HG02610 (cell line): ENCODE measurements at regions not wholly inside any gene's neighbourhood (a gene's known extent, or its start where the extent isn't known, plus 50 kb on each side); places are given as distances from the start of the nearest gene placed in this dataset.

Experiments used
- ATAC-seq: cut with Tn5 transposase; IDR thresholded peaks from one replicate; pipeline ENCODE4 v1.9.1; 2021; ENCODE audit warnings: mild to moderate bottlenecking, moderate library complexity; ENCODE audit not compliant: unreplicated experiment

GRCh38 chr1:65670518-65670917 is 122.2 kb upstream of the PDE4B start:
- no peak for ATAC-seq

- ATAC-seq = no peak
These were observed 118.2 kb upstream of the PDE4B start for GRCh38 chr1:65674522-65674921.

GRCh38 chr1:65679773-65680172 is 112.9 kb upstream of the PDE4B start:
- ATAC-seq = no peak

- no peak for ATAC-seq
These were observed 111.6 kb upstream of the PDE4B start for GRCh38 chr1:65681096-65681495.

- ATAC-seq = peak; percentile 93
These were observed 105.1 kb upstream of the PDE4B start for GRCh38 chr1:65687428-65688214.

GRCh38 chr1:65688215-65688566 is 104.5 kb upstream of the PDE4B start:
- ATAC-seq = no peak

GRCh38 chr1:65688848-65689247 is 103.8 kb upstream of the PDE4B start:
- ATAC-seq = no peak

- ATAC-seq = no peak
These were observed 101.4 kb upstream of the PDE4B start for GRCh38 chr1:65691152-65691900.

- no peak for ATAC-seq
These were observed 100.7 kb upstream of the PDE4B start for GRCh38 chr1:65691972-65692371.

GRCh38 chr1:65694126-65694525 is 98.6 kb upstream of the PDE4B start:
- ATAC-seq = no peak

- no peak for ATAC-seq
These were observed 97.8 kb upstream of the PDE4B start for GRCh38 chr1:65694933-65695332.

- no peak for ATAC-seq
These were observed 94.1 kb upstream of the PDE4B start for GRCh38 chr1:65698590-65698989.

GRCh38 chr1:65703853-65704252 is 88.8 kb upstream of the PDE4B start:
- ATAC-seq = peak; percentile 62

- ATAC-seq = peak; percentile 25
These were observed 88.4 kb upstream of the PDE4B start for GRCh38 chr1:65704318-65704717.

GRCh38 chr1:65717815-65718454 is 74.8 kb upstream of the PDE4B start:
- no peak for ATAC-seq

GRCh38 chr1:65719391-65719790 is 73.3 kb upstream of the PDE4B start:
- ATAC-seq = no peak

GRCh38 chr1:65722461-65722860 is 70.2 kb upstream of the PDE4B start:
- ATAC-seq = no peak

GRCh38 chr1:65724151-65724550 is 68.5 kb upstream of the PDE4B start:
- ATAC-seq = no peak

GRCh38 chr1:65725064-65725463 is 67.6 kb upstream of the PDE4B start:
- no peak for ATAC-seq

GRCh38 chr1:65728504-65728903 is 64.2 kb upstream of the PDE4B start:
- ATAC-seq = no peak

- no peak for ATAC-seq
These were observed 63.4 kb upstream of the PDE4B start for GRCh38 chr1:65729259-65729658.

GRCh38 chr1:65734979-65735378 is 57.7 kb upstream of the PDE4B start:
- ATAC-seq = no peak
